ENCODE measurements at regions not wholly inside any gene's neighbourhood (a gene's known extent, or its start where the extent isn't known, plus 50 kb on each side); places are given as distances from the start of the nearest gene placed in this dataset.

DNA sequence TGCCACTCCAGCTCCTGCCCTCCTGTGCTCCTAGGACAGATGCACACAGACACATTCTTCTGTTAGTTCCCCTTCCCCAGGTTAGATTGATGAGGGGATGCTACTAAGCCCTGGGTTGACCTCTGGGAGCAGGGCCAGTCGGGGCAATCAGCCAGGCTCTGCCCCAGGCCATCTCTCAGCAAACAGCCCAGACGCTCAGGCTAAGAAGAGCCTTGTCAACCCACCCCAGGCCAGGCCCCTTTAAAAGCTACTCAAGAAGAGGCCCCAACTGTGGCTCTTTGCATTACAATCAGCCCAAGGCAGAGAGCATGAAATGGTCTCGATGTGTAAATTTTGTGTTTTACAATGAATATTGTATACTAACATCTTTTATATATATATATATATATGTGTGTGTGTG lies 107.4 kb downstream of the TFAP2A start:
- ATAC-seq, result no peak
- intact Hi-C loops (cut with DNase I), result no loop called here
- no peak for DNase-seq

DNA sequence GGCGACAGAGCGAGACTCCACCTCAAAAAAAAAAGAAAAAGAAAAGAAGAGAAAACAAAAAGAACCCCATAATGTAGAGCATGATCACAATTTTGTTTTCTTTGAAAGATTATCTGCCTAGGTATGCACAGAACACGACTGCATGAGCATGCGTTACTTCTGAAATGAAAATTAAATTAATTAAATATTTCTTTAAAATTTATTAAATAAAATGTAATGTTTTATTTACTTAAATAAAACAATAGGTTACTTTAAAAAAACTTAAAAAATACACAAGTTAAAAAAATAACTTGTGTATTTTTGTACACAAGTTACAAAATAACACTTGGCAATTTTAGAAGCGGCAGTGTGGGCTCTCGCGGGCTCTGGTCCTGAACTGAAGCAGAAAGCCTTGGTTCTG lies 107.8 kb downstream of the TFAP2A start:
- intact Hi-C loops (cut with DNase I), result no loop called here
- DNase-seq (no peak), ATAC-seq (no peak)

DNA sequence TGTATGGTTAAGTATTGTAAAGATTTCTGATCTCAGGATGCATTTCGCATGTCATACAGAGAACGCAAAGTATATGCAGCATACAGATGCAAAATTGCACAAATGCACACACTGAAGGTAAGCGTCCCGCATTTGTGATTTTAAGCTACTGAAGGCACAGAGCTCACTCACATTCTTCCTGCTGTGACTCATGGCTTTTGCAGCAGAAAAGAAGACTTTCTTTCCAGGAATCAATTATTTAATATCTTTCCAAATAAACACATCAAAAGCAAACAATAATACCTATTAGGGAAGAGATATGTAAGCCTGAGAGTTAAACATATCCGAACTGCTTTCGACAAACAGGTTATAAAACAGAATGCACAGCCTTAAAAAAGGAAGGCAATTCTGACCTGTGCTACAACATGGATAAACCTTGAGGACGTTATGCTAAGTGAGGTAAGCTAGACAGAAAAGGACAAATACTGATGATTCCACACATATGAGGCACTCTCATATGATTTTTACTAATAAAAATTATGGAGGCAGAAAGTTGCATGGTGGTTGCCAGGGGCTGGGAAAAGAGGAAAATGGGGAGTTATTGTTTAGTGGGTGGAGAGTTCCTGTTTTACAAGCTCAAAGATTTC lies 109.0 kb downstream of the TFAP2A start:
- ATAC-seq, result no peak
- intact Hi-C loops (cut with DNase I), result no loop called here
- DNase-seq, result no peak

DNA sequence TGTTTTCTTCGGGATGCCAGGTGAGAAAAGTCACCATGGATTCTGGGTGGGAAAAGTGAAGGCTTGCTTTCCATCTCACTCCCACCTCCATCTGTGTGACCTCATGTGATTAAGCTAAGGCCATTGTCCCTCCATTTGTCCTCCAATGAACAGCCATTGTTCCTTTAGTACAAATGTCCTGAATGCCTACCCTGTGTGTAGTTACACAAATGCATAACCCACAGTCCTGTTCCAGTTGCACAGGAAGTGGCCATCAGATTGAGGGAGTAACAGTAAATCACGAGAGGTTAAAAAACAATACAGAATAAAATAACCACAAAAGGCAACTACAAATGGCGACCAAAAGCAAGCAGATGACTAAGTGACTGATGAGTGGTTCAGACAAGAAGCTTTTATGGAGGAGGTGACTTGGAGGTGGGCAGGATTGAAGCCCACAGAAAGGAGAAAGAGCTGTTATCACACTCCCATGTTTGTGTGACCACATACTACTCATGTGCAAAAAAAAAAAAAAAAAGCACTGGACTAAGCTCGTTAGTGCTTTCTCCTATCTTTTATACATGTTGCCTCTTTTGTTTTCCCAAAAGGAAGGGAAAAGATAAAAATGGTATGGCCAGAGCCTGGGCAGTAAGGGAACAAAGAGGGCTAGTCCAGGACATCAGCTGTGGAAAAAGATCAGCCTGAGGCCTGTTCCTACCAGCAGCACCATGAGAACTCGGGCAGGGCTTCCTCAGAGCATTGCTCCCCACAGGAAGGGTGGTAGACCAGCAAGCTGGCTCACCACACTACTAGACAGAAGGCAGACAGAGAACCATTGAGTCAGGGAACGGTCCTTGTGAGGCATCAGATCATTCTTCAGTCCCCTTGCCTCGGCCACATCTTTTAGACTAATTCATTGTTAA lies 111.0 kb downstream of the TFAP2A start:
- DNase-seq (no peak), ATAC-seq (no peak)
- intact Hi-C loops (cut with DNase I), result no loop called here

DNA sequence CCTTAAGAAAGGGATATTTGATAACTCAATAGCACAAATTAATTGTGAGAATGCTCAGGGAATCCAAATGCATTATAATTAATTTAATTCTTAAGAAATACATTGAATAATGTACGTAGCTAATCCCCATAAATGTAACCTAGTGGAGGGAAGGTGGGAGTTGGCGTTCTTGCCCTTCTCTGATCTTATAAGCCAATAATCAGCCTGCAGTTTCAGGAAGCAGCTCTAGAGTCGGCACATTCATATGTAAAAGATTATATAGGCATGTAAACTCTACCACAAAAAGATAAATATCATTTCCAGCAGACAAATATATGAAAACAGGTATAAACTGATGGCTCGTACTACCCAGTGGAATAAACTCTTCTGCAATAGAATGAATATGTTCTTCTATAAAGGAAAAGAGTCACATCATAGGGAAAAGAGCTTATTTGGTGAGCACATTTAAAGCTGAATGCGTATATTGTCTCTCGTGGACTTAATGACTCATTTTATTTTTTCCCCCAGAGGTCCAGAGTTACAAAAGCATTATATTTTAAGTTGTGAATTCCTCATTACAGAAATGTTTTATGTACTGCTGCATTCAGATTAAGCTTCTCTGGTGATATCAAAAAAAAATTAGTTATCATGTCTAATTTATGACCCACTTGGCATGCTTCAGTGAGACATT lies 112.2 kb downstream of the TFAP2A start:
- intact Hi-C loops (cut with DNase I), result no loop called here
- no peak for ATAC-seq
- DNase-seq, result no peak

DNA sequence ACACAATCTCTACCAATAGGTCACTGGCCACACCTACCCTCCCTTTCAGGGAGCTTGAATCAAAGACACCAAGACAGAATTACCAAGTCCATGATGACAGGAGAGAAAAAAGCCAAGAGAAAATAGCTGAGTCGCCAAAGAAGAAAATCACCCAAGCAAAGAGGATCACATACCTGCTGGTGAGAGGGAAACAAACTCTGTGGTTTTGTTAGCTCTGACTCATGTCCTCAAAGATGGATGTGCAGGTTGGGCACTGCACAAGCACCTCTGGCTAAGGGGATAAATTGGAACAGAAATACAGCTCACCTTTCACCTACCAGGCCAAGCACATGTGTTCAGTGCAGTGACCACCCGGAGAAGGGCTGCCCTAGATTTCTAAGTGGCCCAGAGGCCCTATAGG lies 114.8 kb downstream of the TFAP2A start:
- intact Hi-C loops (cut with DNase I), result no loop called here
- no peak for ATAC-seq

DNA sequence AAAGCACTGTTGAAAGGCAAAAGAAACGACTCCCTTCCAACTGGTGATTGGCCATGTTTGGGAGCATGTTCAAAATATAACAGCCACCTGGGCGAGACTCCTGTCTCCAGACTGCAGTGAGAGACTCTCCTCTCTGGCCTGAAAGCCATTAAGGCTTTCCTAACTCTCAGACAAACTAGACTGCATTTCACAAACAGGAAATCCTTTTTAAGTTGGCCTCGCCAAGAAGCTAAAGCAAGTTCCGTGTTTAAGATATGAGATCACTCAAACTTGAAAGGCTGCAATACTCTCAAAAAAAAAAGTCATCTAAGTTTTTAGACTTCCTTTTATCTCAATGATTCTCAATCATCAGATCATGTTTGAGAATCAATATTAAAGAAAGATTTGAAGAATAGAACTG lies 117.0 kb downstream of the TFAP2A start:
- ATAC-seq (no peak), DNase-seq (no peak)
- intact Hi-C loops (cut with DNase I), result no loop called here

More for the DNA sequence above, 114.8 kb downstream of the TFAP2A start:
- DNase-seq, result no peak

DNA sequence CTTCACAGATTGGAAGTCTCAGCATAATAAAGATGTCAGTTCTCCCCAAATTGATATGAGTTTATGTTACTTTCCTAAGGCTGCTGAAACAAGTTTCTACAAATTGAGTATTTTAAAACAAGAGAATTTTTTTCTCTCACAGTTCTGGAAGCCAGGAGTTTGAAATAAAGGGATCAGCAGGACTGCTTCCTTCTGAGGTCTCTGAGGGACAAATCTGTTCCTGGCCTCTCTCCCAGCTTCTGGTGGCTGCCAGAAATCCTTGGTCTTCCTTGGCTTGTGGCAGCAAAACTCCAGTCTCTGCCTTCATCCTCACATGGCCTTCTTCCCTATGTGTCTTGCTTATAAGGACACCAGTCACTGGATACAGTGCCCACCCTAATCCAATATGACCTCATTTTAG lies 136.1 kb downstream of the TFAP2A start:
- DNase-seq, result no peak
- ATAC-seq, result peak in 1 of 2 donors; percentile 61
- intact Hi-C loops (cut with DNase I), result no loop called here

DNA sequence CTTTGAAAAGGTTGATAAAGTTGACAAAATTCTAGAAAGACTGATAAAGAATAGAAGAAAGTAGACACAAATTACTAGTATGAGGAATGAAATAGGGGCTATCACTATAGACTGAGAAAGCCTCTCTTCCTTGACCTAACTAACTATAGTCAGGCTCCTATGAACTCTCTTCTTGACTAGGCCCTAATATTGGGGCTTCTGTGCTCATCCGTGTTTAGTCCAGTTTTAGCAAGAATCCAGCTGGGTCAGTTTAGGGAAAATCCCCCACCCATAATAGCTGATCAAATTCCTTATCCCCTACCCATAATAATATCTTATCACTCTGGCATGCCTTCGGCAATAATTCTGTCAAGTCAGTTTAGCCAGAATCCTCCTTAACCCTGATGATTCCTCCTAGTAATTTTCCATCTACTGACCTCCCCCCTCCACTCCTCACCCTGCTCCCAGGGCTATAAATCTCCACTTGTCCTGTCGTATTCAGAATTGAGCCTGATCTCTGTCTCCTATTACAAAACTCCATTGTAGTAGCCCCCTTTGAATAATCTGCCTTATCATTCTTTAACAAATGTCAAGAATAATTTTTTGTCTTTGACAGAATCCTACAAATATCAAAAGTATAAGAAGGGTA lies 138.1 kb downstream of the TFAP2A start:
- intact Hi-C loops (cut with DNase I), result no loop called here
- no peak for ATAC-seq
- no peak for DNase-seq

DNA sequence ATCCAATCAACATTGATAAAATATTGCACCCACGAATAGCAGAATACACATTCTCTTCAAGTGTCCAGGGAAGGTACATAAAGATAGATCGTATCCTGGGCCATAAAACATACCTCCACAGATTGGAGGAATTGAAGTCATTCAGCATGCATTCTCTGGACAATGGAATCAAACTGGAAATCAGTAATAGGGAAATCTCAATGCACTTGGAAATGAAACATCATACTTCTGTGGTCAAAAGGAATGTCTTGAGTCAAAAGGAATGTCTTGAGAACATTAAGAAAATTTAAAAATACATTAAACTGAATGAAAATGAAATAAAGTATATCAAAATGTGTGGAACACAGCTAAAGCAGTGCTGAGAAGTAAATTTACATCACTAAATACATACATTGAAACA lies 138.8 kb downstream of the TFAP2A start:
- ATAC-seq (no peak), DNase-seq (no peak)
- intact Hi-C loops (cut with DNase I), result no loop called here

DNA sequence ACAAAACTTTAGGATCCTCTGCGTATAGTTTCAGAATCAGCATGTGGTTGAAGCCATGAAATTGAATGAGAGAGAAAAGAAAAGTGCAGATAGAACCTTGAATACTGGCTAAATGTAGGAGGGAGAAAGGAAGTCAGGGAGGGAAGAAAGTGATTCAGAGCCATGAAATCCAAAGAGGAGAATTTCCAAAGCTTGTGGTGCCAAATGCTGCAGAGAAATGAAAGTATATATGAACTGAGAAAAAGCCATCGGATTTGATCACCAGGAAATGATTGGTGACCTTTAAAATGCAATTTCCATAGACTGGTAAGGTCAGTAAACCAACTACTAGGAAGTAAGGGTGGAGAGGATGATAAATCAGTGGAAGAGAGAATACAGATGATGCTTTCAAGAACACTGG lies 142.3 kb downstream of the TFAP2A start:
- ATAC-seq, result no peak
- DNase-seq, result no peak
- intact Hi-C loops (cut with DNase I), result no loop called here

DNA sequence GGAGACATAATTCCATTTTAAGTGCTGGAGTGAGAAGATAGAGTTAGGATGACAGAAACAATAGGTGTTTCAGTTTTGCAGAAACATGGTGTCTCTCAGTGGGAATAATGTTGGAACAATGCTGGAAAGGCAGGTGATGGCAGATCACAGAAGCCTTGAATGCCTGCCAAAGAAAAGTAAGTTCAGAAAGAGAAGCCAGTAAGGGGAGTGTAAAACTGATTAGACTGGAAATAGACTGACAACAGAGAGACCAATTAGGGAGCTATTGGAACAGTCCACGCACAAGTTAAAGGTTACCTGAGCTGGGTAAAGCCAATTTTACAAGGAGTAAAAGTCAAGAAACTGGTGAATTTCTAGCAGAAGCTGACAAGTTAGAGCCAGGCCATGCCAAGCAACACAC lies 142.9 kb downstream of the TFAP2A start:
- ATAC-seq (no peak), DNase-seq (no peak)
- intact Hi-C loops (cut with DNase I), result no loop called here

DNA sequence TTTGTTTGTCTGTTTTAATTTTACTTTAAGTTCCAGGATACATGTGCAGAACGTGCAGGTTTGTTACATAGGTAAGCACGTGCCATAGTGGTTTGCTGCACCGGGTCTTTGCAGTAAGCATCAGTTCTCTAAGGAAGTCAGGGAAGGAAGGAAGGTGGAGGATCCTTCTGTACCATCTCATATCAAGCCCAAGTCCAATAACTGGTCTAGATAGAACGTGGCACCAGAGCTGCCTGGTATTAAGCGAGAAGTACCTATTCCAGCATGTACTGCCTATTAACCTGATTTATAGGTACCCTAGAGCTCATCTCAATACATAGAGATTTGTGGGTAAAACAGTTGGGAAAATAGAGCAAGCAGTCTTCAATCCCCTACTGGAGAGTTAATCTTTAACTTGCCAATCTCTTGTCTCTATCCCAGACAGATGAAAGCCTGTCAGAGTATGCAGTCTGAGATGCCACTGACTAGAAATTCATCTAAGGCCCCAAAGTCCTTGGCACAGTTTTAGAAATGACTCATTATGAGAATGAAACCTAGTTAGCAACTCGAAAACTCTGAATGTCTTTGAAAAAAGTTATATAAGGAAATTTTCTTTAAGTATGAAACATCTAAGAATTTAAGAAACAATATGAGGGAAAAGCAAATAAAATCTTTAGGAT lies 144.9 kb downstream of the TFAP2A start:
- DNase-seq, result no peak
- intact Hi-C loops (cut with DNase I), result no loop called here
- ATAC-seq, result no peak

DNA sequence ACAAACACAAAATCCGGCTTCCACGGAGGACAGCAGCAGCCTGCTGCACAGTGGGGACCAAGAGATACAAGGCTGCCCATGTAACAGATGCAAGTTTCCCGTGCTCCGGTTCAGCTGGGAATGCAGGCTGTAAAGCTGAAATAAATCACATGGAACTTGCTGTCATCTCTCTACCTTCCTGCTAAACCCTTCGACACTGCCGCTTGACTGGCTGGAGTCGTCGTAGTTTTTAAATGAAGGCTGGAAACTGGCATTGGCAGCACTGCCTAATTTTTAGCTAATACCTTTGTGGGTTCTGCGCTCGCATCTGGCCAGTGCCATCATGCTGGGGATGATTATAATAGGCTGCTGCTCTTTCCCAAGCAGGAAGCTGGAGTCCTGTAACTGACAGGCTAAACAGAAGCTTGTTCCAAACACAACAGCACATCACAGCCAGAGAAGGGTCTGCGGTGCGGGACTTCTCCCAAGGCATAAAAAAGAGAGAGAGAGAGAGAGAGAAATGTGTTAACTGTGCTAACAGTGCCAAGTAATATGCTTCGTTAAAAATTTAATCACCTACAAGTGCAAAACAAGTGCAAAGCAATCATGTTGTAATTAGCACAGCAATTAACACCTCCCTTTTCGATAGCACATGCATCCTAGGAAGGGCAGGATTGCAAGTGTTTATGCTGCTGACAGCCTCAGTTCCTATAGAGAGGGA lies 146.1 kb downstream of the TFAP2A start:
- intact Hi-C loops (cut with DNase I), result no loop called here
- ATAC-seq (no peak), DNase-seq (no peak)

DNA sequence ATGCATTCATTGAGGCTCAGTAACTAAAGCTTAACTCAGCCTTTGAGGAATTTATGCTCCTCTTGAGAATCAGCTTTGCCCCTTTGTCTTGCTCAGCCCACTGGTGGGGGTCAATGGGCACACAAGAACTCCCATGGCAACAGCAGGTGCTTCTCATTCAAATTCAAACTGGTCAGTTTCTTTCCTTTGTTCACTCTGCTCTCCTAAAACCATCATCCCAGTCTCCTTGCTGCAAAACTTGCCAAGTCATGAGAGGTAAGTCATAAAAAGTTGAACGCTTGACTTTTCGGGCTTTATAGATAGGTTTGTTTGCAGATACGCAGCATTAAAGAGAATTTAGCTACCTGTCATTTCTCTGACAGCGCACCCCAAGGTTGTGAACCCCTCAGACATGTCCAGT lies 146.8 kb downstream of the TFAP2A start:
- no peak for DNase-seq
- no peak for ATAC-seq
- intact Hi-C loops (cut with DNase I), result no loop called here

DNA sequence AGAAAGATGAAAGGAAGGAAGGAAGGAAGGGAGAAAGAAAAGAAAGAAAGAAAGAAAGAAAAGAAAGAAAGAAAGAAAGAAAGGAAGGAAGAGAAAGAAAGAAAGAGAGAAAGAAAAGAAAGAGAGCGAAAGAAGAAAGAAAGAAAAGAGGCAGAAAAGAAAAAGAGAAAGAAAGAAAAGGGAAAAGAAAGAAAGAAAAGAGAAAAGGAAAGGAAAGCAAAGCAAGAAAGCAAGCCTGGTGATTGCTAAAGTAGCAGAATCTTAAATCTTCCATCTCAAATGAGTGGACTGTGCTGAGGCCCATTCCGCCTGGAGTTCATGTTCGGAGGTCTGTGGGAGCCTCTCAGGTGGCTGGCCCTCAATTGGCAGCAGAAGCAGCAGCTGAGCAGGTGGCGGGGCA lies 148.4 kb downstream of the TFAP2A start:
- intact Hi-C loops (cut with DNase I), result no loop called here
- ATAC-seq, result no peak

DNA sequence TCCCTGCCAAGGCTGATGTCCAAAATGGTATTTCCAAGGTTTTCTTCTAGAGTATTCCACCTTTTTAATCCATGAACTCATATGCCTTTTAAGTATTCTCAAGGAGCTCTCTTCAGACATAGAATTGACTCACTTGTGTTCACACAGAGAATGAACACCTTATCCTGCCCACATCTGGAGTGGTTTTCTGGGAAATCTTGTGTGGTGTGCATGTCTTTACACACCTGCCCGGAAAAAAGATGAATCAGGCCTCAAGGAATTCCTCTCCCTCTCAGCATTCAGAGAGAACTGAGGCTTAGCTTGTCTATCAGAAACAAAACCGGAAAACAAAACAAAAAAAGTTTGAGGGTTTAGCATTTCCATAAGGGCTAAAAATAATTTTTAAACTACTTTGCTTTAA lies 148.8 kb downstream of the TFAP2A start:
- no peak for ATAC-seq
- DNase-seq, result no peak
- intact Hi-C loops (cut with DNase I), result no loop called here

More for the DNA sequence above, 148.4 kb downstream of the TFAP2A start:
- no peak for DNase-seq

DNA sequence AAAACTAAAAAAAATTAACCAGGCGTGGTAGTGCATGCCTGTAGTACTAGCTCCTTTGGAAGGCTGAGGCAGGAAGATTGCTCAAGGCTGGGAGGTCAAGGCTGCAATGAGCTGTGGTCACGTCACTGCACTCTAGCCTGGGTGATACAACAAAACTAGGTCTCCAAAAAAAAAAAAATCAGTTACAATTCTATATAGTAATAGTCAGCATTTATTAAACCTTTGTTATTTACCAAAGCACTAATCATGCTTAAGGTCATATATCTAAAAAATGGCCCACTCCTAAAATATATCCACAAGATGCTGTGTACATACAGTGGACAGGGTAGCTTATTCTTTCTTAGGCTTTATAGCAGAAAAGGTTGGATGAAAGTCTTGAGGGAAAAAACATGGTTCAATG lies 152.4 kb downstream of the TFAP2A start:
- ATAC-seq (no peak), DNase-seq (no peak)
- intact Hi-C loops (cut with DNase I), result no loop called here

DNA sequence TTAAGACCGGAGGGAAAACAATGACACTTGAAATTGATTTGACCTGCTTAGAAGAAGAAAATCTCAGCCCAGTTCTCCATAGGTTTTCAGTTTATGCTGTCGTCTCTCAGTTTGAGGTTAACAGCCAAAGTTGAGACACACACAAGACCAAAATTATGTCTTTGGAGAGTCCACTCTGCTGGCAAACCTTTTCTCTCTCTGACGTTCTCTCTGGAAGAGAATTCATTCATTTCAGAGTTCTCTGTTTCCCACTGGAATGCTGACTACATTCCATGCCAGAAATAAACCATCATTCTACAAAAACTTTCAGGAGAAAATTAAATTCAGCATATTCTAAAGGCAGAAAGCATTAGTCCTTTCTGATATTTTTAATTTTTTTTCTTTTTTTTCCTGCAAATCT lies 155.2 kb downstream of the TFAP2A start:
- DNase-seq (no peak), ATAC-seq (no peak)
- intact Hi-C loops (cut with DNase I), result no loop called here

All from left cardiac atrium (tissue), 4 donors.